Osteocyte (in vitro differentiated cells): ENCODE measurements at regions not wholly inside any gene's neighbourhood (a gene's known extent, or its start where the extent isn't known, plus 50 kb on each side); places are given as distances from the start of the nearest gene placed in this dataset.

Experiments
- DNase-seq: peaks from one replicate; pipeline ENCODE4 v3.0.0; 2021; ENCODE audit warnings: mixed read lengths; ENCODE audit not compliant: unreplicated experiment; ENCODE audit errors: extremely low spot score
- H3K27ac Mint-ChIP-seq: one replicate; pipeline ENCODE4 v1.8.0; 2021; ENCODE audit warnings: mild to moderate bottlenecking, mixed read lengths; ENCODE audit not compliant: unreplicated experiment
- H3K27me3 Mint-ChIP-seq: one replicate; pipeline ENCODE4 v1.8.0; 2021; ENCODE audit warnings: mixed read lengths; ENCODE audit not compliant: unreplicated experiment
- H3K36me3 Mint-ChIP-seq: one replicate; pipeline ENCODE4 v1.8.0; 2021; ENCODE audit warnings: mixed read lengths; ENCODE audit not compliant: unreplicated experiment
- H3K4me1 Mint-ChIP-seq: one replicate; pipeline ENCODE4 v1.8.0; 2021; ENCODE audit warnings: mixed read lengths; ENCODE audit not compliant: unreplicated experiment
- H3K4me3 Mint-ChIP-seq: one replicate; pipeline ENCODE4 v1.8.0; 2021; ENCODE audit warnings: mild to moderate bottlenecking, moderate library complexity, mixed read lengths; ENCODE audit not compliant: unreplicated experiment
- H3K9me3 Mint-ChIP-seq: one replicate; pipeline ENCODE4 v1.8.0; 2021; ENCODE audit warnings: mixed read lengths; ENCODE audit not compliant: unreplicated experiment
- TF ChIP-seq, protein P1 (sequence below): fragments of 200-600 bp; sonication (generic); IDR thresholded peaks from 2 replicates; pipeline ENCODE4 v1.5.0; 2021; ENCODE audit warnings: antibody characterized with exemption, mild to moderate bottlenecking, moderate library complexity

DNA sequence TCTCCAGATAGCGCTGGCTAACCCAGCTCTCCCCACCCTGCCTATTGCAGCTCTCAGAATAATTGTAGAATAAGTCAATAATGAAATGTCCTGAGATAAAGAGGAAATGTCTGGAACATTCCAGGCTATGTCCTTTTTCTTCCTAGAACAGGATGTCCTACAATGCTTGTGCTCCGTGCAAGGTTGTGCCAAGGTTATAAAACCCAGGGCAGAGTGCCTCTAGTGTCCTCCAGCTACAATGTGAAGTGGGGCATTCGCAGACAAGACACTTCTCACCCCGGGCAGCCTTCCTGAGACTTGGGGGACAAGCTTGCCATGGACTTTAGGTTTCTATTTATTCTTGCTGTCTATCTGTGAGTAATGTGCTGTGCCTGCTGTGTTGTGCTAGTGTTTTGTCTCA, 900.6 kb downstream of the TUSC7 start:
- no peak overlapping the region for H3K4me3 Mint-ChIP-seq
- H3K9me3 Mint-ChIP-seq = no peaks in the 10 kb centered on the region
- TF ChIP-seq, protein P1, sequence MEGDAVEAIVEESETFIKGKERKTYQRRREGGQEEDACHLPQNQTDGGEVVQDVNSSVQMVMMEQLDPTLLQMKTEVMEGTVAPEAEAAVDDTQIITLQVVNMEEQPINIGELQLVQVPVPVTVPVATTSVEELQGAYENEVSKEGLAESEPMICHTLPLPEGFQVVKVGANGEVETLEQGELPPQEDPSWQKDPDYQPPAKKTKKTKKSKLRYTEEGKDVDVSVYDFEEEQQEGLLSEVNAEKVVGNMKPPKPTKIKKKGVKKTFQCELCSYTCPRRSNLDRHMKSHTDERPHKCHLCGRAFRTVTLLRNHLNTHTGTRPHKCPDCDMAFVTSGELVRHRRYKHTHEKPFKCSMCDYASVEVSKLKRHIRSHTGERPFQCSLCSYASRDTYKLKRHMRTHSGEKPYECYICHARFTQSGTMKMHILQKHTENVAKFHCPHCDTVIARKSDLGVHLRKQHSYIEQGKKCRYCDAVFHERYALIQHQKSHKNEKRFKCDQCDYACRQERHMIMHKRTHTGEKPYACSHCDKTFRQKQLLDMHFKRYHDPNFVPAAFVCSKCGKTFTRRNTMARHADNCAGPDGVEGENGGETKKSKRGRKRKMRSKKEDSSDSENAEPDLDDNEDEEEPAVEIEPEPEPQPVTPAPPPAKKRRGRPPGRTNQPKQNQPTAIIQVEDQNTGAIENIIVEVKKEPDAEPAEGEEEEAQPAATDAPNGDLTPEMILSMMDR = no peak
- peaks cover 9% of the 10 kb centered on the region for H3K27me3 Mint-ChIP-seq
- no peaks in the 10 kb centered on the region for H3K36me3 Mint-ChIP-seq
- H3K4me1 Mint-ChIP-seq = peaks cover 13% of the 10 kb centered on the region
- H3K27ac Mint-ChIP-seq = no peak overlapping the region
- no peak for DNase-seq

DNA sequence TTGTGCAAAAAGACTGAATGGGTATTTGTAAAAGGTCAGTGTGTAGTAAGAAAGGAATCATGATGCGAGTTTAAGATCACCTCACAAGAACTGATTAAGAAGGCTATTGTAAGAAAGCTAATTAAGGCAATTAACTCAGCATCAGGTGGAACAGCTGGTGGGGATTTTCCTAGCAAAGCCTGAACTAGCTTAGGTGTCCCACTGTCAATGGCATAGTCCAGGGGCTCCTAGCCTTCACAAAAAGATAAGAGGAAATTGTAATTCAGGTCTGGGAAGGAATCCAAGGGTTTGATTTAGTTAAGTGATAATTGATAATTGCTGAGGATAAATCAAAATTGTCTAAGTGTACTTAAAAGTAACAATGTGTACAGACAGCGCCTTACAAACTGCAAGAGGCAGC, 901.6 kb downstream of the TUSC7 start:
- Mint-ChIP-seq H3K4me3 (no peak overlapping the region), H3K4me1 (peaks cover 11% of the 10 kb centered on the region), H3K36me3 (no peaks in the 10 kb centered on the region), H3K27me3 (peaks cover 14% of the 10 kb centered on the region), H3K9me3 (no peaks in the 10 kb centered on the region), H3K27ac (no peak overlapping the region)
- TF ChIP-seq, protein P1 = no peak
- DNase-seq = no peak

- H3K4me1 Mint-ChIP-seq = peaks cover 8% of the 10 kb centered on the region
- H3K27me3 Mint-ChIP-seq = peaks cover 11% of the 10 kb centered on the region
- no peaks in the 10 kb centered on the region for H3K9me3 Mint-ChIP-seq
- H3K27ac Mint-ChIP-seq = no peak overlapping the region
- H3K36me3 Mint-ChIP-seq = no peaks in the 10 kb centered on the region
- TF ChIP-seq, protein P1 = peak; percentile 51
- no peak for DNase-seq
- no peak overlapping the region for H3K4me3 Mint-ChIP-seq
Observed at GRCh38 chr3:117616227-117616626, 906.6 kb downstream of the TUSC7 start.

DNA sequence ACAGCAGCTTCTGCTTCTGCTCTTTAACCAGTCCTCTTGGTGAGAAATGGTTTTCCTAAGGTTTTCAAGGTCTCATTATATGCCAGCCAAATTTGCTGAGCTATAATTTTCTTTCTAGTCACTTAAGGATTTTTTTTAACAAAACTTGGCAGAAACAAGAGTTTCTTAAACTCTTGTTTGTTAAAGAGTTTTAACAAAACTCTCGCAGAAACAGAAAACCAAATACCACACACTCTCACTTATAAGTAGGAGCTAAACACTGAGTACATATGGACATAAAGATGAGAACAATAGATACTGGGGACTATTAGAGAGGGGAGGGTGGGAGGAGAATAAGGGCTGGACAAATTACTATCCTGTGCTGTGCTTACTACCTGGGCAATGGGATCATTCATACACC, 908.3 kb downstream of the TUSC7 start:
- Mint-ChIP-seq H3K27me3 (peaks cover 9% of the 10 kb centered on the region), H3K27ac (no peak overlapping the region), H3K36me3 (no peaks in the 10 kb centered on the region), H3K4me1 (peaks cover 13% of the 10 kb centered on the region), H3K4me3 (no peak overlapping the region), H3K9me3 (no peaks in the 10 kb centered on the region)
- no peak for DNase-seq
- TF ChIP-seq, protein P1 = no peak

DNA sequence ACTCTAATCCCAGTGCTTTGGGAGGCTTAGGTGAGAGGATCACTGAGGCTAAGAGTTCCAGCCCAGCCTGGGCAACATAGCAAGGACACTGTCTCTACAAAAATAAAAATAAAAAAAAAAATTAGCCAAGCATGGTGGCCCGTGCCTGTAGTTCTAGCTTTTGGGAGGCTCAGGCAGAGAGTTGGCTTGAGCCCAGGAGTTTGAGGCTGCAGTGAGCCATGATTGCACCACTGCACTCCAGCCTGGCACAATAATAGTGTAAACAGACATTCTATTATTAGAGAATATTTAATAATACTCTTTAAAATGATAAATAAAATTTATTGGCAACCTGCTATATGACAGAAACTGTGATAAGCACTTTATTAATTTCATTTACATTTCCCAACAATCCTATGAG, 908.9 kb downstream of the TUSC7 start:
- H3K9me3 Mint-ChIP-seq = no peaks in the 10 kb centered on the region
- TF ChIP-seq, protein P1 = no peak
- no peak for DNase-seq
- peaks cover 13% of the 10 kb centered on the region for H3K4me1 Mint-ChIP-seq
- H3K4me3 Mint-ChIP-seq = no peak overlapping the region
- no peaks in the 10 kb centered on the region for H3K36me3 Mint-ChIP-seq
- peaks cover 8% of the 10 kb centered on the region for H3K27me3 Mint-ChIP-seq
- H3K27ac Mint-ChIP-seq = no peak overlapping the region
